NCI-H526 (cell line): ENCODE measurements at regions not wholly inside any gene's neighbourhood (a gene's known extent, or its start where the extent isn't known, plus 50 kb on each side); places are given as distances from the start of the nearest gene placed in this dataset.

Source experiments
- DNase-seq, 2 experiments: peaks; one replicate each; lab custom pipeline; 2025; lab: John Stamatoyannopoulos, UW

DNA sequence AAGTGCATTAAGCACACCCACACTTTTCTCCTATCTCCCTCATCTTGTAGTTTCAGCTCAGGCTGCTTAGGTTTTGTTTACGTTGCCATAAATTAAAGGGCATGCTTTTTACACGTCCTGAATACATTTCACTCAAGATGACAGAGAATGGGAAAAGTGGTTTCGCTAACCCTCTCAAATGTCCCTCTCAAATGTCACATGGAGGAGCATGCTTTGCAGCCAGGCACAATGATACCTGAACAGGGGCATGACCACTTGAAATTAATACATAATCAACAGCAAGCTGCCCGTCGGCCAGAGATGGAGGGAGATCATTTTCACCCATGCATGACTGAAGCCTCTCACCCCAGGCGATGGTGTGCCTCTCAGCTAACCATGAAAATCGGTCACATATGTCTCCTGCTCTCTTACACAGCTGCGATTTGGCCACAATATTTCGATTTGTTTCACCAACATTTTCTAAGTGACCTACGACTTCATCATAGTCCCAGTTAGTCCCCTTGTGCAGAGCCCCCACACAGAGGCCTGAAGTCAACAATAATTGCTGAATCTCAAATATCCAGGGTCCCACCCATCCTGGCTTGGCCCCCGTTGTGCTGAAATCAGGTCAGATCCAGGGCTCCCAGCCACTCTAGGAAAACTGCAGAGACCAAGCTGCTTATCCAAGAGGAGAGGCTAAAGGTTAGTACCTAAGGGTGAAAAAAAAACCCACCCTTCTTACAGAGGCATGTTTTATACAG is 373.9 kb upstream of the NFE2L3 start:
- DNase-seq: peak; percentile 64 to 76

DNA sequence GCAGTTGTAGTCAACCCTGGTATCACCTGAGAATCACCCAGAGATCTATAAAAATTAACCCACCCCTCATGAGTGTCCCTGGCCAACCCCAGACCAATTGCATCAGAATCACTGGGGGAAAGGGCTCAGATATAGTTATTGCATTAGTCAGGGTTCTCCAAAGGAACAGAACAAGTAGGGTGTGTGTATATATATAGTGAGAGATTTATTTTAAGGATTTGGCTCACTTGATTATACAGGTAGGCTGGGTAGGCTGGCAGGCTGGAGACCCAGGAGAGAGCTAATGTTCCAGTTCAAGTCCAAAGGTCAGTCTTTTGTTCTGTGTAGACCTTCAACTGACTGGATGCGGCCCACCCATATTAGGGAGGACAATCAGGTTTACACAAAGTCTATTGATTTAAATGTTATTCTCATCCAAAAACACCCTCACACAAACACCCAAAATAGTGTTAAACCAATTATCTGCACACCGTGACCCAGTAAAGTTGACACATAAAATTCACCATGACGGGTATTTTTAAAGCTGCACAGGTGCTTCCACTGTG is 372.9 kb upstream of the NFE2L3 start:
- DNase-seq: peak in 1 of 2 experiments; percentile 17

DNA sequence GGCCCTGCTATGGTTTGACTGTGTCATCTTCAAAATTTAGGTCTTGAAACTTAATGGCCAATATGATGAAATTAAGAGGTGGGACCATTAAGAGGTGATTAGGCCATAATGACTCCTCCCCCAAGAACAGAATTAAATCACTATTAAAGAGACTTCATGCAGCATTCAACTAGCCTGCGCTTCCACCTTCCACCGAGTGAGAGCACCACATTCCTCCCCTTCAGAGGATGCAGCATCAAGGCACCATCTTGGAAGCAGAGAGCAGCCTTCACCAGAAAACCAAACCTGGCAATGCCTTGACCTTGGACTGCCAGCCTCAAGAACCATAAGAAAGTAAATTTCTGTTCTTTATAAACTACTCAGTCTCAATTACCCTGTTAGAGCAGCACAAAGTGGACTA is 371.1 kb upstream of the NFE2L3 start:
- no peak for DNase-seq

DNA sequence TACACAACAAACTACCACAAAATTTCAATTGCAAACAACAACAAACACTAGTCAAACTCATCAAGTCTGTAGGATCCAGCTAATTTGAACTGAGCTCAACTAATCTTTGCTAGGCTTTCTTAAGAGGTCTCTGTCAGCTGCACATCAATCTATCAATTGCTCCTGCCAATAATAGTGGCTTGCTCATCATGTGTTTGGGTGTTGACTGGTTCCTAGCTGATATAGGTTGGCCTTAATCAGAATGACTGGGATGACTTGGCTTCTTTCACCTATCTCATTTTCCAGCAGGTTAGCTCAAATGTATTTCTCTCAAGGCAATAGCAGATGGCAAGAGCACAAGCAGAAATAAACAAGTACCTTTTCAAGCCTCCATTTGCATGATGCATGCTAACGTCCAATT is 370.3 kb upstream of the NFE2L3 start:
- DNase-seq: peak in 1 of 2 experiments; percentile 10

DNA sequence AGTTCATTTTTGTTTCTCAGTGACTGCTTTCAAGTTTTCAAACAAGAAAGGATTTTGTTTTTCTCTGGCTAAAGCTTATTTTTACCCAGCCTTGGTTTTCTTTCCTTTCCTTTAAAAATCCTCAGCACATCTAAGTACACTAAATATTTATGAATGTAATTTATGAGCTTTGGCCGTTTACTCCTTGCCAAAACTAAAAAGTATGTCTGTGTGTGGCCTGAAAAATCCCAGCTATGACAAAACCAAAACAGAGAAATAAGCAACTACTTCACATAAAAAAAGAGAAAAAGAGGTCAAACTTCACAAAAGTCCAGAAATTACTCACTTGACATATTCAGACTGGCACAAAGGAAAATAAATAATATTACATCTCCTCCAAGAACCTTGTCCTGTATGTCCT is 365.1 kb upstream of the NFE2L3 start:
- DNase-seq: no peak

DNA sequence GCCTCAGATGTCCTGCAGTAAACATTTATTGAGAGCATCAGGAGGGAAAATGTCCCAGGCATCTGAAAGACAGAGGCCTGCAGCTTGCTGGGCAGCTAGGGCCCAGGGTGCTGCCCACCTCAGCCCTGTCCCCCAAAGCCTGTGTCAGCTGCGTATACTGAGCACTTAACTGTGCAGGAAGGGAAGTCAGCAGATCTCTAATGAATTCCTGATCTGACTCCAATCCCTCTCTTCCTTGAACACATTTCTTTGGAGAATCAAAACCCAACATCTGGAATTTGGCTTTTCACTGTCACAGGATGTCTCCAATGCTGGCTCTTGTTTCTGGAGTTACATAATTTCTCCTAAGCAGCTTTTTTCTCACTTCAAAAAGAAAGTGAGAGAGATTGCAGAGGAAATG is 364.7 kb upstream of the NFE2L3 start:
- no peak for DNase-seq

DNA sequence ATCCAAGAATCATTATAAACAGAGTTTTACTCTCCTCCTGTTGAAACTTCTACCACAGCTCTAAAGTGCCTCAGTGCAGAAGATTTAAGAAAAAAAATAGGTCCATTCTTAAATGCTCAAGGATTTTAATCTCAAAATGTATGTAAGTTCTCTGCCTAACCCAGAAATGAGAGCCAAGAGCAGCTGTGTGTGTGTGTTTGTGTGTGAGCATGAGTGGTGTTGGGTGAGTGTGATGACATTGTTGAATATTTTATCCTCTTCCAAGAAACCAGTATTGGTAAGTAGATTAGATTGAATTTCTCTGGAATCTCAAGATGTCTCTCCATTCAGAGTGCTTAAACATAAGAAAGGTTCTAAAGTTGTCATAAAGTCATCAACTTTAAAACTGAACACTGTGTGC is 363.6 kb upstream of the NFE2L3 start:
- DNase-seq: no peak

DNA sequence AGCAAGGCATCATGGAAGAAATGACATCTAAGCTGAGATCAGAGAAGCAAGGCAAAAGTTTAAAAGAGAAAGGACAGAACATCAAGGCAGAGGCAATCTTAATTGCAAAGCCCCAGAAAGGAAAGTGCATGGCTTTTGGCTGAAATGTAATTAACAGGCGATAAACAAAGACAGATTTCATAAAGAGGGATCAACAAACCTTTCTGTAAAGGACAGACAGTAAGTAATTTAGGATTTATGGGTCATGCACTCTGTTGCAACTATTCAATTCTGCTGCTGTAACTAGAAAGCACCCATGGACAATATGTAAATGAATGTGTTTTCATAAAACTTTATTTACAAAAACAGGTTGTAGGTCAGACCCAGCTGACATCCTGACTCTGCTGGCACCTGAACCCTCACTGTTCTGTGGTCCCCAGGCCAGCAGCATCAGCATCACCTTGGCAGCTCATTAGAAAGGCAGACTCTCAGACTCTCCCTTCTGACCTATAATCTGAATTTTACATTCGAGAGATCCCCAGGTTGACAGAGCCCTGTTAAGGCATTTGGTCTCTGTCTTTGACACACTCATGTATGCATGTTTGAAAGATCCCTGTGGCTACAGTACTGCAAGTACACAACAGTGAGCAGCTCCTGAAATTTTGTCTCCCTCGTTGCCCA is 362.9 kb upstream of the NFE2L3 start:
- DNase-seq: no peak

DNA sequence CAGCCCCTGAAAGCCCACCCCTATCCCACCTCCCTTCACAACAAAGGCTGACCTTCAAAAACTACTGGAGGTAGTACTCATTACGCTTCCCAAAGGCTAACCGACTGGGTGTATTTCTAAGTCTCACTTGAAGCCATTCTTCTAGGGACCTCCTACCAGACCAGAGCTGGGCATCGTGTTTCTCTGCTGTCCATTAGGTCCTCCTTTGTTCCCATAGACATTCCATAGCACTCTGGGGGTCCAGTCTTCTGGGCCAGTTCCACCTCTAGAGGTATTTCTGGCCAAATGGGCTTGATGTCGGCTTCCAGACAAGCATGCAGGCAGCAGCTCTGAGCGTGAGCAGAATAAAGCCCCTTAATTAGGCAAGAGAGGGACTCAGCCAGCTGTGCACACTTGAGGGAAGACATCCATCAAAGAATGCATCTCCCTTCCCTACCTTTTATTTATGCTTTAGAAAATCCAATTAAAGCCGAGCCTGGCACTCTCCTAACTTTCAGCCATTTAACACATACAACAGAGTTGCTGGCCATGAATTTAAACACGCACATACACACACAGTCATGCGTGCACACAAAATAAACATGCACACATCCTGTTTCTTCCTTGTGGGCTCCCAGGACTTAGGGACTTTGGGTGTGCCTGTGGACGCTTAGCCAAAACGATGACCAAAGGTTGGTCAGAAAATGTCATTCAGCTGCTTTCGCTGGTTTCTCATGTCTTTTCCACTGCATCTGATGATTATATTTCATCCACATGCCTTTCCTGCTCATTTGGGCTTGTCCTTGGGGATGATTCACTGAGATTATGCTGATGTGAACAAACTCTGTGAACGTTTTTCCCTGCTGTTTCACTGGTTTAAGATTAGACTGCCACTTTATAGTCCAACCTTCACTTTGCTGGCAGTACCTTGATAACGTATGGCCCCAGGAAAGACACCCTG is 362.0 kb upstream of the NFE2L3 start:
- no peak for DNase-seq

DNA sequence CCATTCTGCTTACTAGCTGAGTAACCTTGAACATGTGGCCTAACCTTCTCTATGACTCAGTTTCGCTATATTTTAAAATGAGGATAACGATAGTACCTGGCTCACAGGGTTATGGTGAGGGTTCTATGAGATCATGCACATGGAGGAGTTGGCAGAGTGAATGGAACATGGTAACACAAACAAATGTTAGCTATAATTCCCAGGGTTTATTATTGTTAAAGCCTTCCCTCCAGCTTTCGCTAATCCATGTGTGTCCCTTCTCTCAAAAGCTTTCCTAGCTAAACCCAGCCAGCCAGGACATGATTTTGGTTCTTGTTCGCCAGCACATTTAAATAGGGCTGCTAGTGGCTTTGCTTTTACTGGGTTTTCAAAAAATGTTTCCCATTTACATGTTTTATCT is 361.0 kb upstream of the NFE2L3 start:
- DNase-seq: no peak

DNA sequence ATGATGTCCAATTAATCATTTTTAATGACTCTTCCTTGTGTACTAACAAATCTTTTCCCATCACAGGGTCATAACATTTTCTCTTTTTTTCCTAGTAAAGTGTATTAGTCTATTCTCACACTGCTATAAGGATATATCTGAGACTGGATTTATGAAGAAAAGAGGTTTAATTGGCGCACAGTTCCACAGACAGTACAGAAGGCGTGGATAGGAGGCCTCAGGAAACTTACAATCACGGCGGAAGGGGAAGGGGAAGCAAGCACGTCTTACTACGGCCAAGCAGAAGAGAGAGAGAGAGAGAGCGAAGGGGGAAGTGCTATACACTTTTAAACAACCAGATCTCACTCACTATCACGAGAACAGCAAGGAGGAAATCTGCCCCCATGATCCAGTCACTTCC is 359.4 kb upstream of the NFE2L3 start:
- DNase-seq: no peak

DNA sequence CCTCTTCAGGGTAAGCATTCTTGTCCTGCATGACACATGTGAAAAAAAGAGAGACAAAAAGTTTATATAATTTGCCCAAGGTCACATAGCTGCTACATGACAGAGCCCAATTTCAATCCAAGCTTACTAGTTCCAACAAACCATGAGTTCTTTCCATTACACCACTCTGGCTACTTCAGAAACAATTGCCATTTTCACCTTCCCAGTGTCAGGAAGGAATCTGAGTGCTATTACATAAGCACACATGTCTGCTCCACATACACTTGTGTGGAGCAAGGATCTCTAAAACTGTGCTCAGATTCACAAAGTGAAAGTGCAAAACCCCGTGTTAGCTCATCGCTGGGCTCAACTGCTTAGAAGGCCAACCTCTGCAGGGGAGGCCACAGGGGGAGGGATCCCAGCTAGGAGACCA is 356.2 kb upstream of the NFE2L3 start:
- DNase-seq: no peak

DNA sequence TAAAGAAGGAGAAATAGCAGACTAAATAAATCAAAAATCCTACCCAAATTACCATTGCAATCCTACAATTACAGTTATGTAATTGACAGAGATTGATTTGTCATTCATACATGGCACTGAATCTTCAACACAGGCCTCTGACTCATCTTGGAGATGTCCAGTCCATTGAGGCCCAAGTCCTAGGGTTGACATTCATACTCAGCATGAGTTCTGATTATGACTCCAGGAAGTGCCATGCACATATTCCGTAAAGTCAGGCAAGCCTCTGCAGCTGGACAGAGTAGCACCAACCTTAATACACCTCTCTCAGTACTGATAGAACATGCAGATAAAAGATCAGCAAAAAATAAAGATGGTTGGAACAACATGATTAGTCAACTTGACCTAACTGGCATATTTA is 353.7 kb upstream of the NFE2L3 start:
- no peak for DNase-seq

DNA sequence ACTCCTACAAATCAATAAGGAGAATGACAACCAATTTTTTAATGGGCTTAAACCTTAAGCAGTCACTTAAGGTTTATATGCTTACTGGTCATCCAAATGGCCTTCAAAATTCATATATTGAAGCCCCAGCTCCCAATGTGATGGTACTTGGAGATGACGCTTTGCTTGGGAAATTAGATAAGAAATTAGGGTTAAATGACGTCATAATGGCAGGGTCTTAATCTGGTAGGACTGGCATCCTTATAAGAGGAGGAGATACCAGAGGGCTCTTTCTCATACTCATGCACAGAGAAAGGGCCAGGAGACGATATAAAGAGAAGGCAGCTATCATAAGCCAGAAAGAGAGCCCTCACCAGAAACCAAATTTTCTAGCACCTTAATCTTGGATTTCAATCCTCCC is 350.8 kb upstream of the NFE2L3 start:
- no peak for DNase-seq

DNA sequence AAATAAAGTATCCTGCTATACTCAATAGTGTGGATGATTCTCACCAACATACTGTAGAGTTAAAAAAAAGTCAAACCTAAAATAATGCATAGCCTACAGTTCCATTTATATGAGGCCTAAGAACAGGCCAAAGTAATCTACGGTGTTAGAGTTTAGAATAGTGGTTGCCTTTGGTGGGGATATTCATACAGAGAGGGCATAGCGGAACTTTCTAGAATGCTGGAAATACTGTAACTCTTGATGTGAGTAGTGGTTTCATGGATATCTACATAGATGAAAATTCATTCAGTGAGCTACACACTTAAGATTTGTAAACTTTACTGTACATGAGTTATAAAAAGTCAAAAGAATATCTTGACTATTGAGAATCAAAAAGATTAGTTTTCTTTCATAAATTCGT is 349.9 kb upstream of the NFE2L3 start:
- DNase-seq: no peak

DNA sequence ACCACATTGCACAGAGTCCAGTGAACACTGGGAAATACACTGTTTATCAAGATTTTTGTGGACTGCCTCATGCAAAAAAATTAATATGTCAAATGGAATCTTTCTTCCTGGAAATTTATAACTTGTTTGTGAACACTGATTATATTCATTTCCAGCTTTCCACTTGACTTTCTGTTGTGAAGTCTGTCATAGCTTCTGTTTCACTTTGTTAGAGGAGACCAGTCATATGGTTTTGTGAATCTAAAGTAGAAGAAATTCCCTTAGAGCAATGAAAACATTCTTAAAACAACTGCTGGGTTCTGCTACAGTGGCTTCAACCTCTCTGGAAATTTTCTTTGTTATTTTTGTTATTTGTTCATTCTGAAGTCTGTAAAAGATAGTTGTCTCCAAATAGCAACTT is 349.5 kb upstream of the NFE2L3 start:
- no peak for DNase-seq

DNA sequence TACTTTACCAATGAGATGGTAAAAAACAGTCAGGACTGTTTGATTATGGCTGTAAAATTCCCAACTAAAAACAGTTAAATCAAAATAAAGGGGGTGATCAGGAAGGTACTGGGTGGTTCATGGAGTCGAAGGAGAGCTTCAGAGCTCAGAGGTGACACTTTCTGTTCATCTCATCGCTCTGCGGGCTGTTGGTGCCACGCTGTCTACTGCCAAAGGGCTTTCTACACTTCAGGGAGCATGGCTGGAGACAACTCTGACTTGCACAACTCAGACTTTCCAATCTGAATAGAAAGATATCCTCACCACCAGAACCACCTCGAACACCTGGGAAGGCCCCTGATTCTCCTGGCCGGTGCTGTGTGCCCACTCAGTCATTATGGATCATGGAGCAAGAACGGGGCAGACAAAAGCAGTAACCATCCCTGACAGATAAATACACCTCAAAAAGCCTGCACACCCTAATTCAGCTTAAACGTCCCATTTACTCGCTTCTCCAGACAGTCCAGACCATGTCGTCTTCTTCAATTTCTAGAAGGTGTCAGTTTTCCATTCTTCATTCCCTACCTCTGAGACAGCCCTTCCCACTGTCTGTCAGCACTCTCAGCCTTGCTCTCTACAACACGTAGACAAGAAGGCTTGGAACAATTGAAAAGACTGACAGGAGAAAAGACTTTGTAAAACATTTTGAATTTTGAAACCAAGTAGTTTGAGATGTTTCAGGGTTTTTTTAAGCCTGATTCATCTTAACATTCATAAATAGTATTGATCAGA is 348.7 kb upstream of the NFE2L3 start:
- no peak for DNase-seq

DNA sequence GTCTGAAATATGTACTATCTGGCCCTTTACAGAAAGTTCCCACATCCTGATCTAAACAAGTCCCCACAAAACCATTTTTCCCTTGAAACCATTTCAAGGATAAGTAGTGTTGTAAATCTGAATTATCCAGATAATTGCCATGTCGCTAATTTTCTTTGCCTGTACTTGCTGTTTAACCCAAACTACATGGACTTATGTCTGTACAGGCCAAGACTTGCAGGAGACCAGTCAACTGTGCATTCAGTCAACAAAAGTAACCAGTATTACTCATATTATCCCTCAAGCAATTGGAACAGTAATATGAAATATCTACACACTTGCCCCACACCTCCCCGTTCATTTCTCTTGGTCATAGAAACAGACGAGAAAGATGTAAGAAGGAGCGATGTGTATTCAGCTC is 347.8 kb upstream of the NFE2L3 start:
- no peak for DNase-seq

DNA sequence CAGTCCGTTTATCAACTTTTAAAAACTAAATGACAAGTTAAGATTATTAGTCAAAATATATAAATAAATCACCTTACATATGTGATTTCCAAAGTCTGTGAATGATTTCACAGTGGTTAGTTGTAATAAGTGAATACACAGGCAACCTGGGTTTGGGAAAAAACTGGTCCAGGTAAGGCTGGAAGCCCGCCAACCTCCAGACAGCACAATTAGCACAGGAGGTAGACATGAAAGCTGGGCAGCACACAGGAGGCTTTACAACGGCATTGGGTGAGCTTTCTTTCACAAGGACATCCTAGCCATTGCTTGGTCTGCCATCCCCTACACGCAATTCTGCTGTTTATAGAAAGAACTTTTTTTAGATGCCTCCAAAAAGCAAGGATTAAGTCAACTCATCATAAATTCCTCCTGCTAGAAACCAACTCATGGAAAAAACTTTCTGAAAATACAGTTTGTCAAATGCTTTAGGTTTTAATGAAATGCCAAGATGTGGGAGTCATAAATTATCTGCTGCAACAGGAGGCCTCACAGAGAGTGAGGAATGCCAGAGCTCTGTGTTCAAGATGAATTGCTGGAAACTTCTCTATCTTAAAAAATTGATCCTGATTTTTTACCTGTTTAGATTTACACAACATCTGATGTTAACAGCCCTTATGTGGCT is 346.8 kb upstream of the NFE2L3 start:
- DNase-seq: no peak

DNA sequence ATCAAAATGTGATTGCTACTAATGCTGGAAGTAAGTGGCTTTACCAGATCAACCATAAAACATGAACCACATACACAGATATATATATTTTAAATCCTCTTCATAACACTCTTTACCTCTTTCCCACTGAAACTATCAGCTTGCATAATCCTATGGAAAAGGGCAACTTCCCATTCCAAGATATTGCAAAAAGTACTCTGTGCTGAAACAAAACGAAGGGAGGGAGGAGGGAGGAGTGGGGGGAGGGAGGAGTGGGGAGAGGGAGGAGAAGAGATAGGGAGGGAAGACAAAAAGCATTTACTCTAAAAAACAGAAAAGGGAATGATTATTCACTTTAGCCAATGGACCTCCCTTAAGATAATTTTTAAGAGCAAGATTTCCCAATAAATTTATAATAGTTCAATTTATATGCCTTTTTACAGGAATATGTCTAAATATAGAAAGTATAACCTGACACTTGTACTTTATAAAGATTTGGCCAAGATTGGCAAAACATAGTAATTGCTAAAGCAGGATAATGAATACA is 344.8 kb upstream of the NFE2L3 start:
- no peak for DNase-seq

DNA sequence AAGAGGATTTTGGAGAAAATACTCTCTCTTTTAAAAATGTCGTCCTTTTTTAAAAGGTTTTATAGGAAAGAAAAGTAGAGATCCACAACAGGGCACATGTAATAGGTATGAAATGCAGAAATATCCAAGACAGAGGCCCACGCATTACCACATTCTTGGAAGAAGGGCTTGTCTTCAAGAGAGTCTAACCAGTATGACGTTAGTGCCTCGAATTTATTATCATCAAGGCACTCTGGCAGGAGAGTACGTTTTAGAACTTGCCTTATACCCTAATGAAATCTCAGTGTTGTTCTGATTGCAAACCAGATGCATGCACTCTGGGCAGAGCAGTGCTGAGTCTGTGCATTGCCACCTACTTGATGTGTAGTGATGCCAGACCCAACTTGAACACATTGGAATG is 342.6 kb upstream of the NFE2L3 start:
- no peak for DNase-seq
